IPS DF 6.9 (cell line): ENCODE measurements at regions not wholly inside any gene's neighbourhood (a gene's known extent, or its start where the extent isn't known, plus 50 kb on each side); places are given as distances from the start of the nearest gene placed in this dataset.
A peak's percentile ranks its signal among the peaks of the same experiment; 100 is the strongest.

Experiments used
- DNase-seq: peaks from one replicate; pipeline ENCODE4 v3.0.0-alpha.2; 2013; ENCODE audit warnings: low read depth, low spot score
- H3K27ac ChIP-seq: one replicate; pipeline ENCODE4 v1.5.1; 2013; ENCODE audit warnings: low read length, control low read depth
- H3K27me3 ChIP-seq: 2 replicates; pipeline ENCODE4 v1.6.1; 2013; ENCODE audit warnings: mild to moderate bottlenecking, low read length; ENCODE audit not compliant: control insufficient read depth, insufficient read depth
- H3K36me3 ChIP-seq: 2 replicates; pipeline ENCODE4 v1.6.1; 2013; ENCODE audit warnings: low read length; ENCODE audit not compliant: control insufficient read depth, insufficient read depth
- H3K4me1 ChIP-seq: 2 replicates; pipeline ENCODE4 v1.6.1; 2013; ENCODE audit warnings: low read length; ENCODE audit not compliant: control insufficient read depth, insufficient read depth
- H3K4me3 ChIP-seq: 2 replicates; pipeline ENCODE4 v1.5.1; 2013; ENCODE audit warnings: mild to moderate bottlenecking, low read length
- H3K9me3 ChIP-seq: 2 replicates; pipeline ENCODE4 v1.6.1; 2013; ENCODE audit warnings: low read length, inconsistent platforms; ENCODE audit not compliant: control insufficient read depth, insufficient read depth
- WGBS: extraction: QIAGEN DNeasy Blood & Tissue Kit; methylation state at CpG from one replicate; pipeline ENCODE4 v1.1.7; 2013; ENCODE audit warnings: mixed read lengths, missing lambda C conversion rate; ENCODE audit not compliant: insufficient read length, insufficient coverage; 5-methylcytosine and 5-hydroxymethylcytosine counted together

DNA sequence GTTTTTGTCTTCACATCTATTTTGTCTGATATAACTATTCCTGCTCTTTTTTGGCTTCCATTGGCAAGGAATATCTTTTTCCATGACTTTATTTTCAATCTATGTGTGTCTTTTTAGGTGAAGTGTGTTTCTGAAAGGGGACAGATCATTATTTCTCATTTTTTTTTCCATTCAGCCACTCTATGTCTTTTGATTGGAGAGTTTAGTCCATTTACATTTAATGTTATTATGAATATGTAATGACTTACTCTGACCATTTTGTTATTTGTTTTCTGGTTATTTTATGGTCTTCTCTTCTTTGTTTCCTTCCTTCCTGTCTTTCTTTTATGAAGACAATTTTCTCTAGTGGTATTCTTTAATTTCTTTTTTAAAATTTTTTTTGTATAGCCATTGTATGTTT lies 178.6 kb upstream of the CNTN5 start:
- H3K9me3 ChIP-seq, result no peaks in the 10 kb centered on the region
- H3K4me1 ChIP-seq, result no peaks in the 10 kb centered on the region
- H3K4me3 ChIP-seq, result no peak overlapping the region
- DNase-seq, result no peak
- no peaks in the 10 kb centered on the region for H3K36me3 ChIP-seq
- H3K27ac ChIP-seq, result no peak overlapping the region
- no peaks in the 10 kb centered on the region for H3K27me3 ChIP-seq

DNA sequence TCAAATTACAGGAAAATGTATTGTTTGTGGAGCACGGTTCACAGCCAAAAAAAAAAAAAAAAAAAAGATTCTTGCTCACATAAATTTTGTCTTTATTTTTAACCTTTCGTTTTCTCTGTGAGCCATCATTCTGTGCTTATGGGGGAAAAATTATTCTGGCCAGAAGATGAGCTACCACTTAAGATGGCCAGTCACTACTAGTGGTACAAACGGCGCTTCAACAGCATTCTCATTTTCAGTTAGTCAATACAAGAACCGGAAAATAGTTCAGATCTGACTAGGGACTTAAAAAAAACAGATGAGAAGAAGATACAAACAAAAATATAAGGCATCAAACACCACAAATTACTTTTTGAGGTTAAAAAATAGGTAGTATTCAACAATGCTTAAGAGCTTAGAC lies 158.6 kb upstream of the CNTN5 start:
- H3K27ac ChIP-seq, result no peak overlapping the region
- no peak overlapping the region for H3K4me3 ChIP-seq
- no peaks in the 10 kb centered on the region for H3K9me3 ChIP-seq
- WGBS, result no CpG with 5 or more reads among the region's 5 CpGs
- H3K36me3 ChIP-seq, result no peaks in the 10 kb centered on the region
- no peak for DNase-seq
- H3K4me1 ChIP-seq, result no peaks in the 10 kb centered on the region
- no peaks in the 10 kb centered on the region for H3K27me3 ChIP-seq

DNA sequence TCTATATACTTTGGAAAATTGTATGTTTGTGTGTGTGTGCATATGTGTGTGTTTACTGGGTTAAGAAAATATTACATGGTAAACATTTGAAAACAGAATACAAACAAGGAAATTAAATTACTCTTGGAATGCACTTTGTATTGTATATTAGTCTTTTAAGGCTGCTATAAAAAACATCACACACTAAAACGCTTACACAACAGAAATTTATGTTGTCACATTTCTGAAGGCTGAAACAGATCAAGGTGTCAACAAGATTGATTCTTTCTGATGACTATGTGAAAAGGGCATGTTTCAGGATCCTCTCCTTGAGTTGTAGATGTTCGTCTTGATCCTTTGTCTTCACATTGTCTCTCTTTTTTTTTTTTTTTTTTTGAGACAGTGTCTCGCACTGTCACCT lies 149.1 kb upstream of the CNTN5 start:
- no peaks in the 10 kb centered on the region for H3K36me3 ChIP-seq
- WGBS, result no CpG with 5 or more reads among the region's 3 CpGs

DNA sequence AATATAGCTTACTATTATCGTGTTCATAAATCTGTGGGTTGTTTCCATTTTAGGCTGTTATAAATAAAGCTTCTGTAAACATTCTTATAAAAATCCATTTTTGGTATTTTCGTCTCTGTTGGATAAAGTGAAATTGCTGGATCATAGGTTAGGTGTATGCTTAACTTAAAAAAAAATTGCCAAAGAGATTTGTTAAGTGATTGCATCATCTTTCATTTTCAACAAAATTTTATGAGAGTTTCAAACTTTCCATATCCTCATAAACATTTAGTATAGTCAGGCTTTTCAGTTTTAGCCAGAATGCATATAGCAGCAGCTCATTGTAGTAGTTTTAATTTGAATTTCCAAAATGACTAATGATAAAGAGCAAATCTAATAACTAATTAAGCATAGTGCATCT lies 146.7 kb upstream of the CNTN5 start:
- Histone ChIP-seq H3K9me3 (no peaks in the 10 kb centered on the region), H3K36me3 (no peaks in the 10 kb centered on the region), H3K27ac (no peak overlapping the region), H3K4me1 (no peaks in the 10 kb centered on the region), H3K27me3 (no peaks in the 10 kb centered on the region), H3K4me3 (no peak overlapping the region)
- no peak for DNase-seq
- no CpG with 5 or more reads among the region's 2 CpGs for WGBS

More for the DNA sequence above, 149.1 kb upstream of the CNTN5 start:
- Histone ChIP-seq H3K27me3 (no peaks in the 10 kb centered on the region), H3K4me1 (no peaks in the 10 kb centered on the region), H3K4me3 (no peak overlapping the region), H3K27ac (no peak overlapping the region), H3K9me3 (no peaks in the 10 kb centered on the region)
- DNase-seq, result no peak

DNA sequence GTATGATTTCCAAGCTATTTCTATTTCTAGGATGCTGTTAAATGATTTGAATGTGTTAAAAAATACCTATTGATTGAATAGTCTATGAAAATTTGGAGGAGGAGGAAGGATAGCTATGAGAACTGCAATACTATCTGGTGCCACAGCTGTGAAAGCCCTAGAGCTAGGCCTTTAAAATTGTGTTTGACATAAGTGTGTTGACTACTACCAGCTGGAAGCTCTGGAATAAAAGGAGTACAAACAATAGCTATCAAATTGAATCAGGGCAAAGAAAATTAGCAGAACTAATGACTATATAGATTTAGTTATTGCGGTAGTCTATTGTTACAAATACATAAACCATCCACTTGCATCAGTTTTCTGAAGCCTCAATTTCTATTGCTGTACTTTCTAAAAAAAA lies 124.8 kb upstream of the CNTN5 start:
- H3K27me3 ChIP-seq, result no peaks in the 10 kb centered on the region
- no peak overlapping the region for H3K4me3 ChIP-seq
- WGBS, result no CpG with 5 or more reads among the region's 1 CpG
- no peaks in the 10 kb centered on the region for H3K4me1 ChIP-seq
- no peaks in the 10 kb centered on the region for H3K9me3 ChIP-seq
- DNase-seq, result no peak
- H3K36me3 ChIP-seq, result no peaks in the 10 kb centered on the region
- no peak overlapping the region for H3K27ac ChIP-seq

DNA sequence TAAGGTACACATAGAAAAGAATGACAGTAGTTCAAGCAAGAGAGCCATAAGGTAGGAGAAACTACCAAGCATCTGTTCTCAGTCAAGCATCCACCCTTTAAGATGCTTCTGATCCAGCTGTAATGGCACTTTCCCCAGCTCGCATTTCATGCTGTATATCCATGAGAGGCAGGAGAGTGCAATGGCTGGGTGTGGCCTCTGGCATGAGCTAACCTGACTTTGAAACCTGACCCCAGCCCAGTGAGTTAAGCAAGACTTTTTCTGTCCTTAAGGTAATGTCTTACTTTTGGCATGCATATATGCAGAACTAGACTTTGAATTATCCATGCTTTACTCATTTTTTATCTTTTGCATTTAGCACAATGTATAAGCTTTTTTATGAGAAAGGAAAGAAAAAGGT lies 79.8 kb upstream of the CNTN5 start:
- Histone ChIP-seq H3K36me3 (no peaks in the 10 kb centered on the region), H3K27me3 (no peaks in the 10 kb centered on the region), H3K9me3 (no peaks in the 10 kb centered on the region), H3K4me3 (no peak overlapping the region), H3K27ac (no peak overlapping the region), H3K4me1 (no peaks in the 10 kb centered on the region)
- peak; percentile 20 for DNase-seq
- no CpG with 5 or more reads among the region's 1 CpG for WGBS

DNA sequence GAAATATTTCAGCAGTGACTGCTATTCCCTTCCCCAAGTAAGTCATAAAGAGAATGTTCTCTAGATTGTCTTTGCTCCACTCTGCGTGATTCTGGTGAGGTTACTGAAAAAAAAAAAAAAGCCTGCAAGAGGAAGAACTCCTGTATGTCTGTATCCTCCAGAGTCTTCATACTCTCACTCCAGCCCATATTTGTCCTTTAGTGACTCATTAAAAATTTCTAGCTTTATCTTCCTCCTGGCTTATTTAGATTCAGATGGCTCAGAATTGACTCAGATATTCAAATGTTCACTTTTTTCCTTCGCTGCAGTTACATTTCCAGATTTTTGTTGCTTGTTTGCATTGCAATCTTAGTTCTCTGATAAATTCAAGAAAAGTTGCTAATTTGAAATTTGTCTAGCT lies 76.3 kb upstream of the CNTN5 start:
- no peaks in the 10 kb centered on the region for H3K27me3 ChIP-seq
- H3K27ac ChIP-seq, result no peak overlapping the region
- no peaks in the 10 kb centered on the region for H3K9me3 ChIP-seq
- no peaks in the 10 kb centered on the region for H3K36me3 ChIP-seq
- DNase-seq, result no peak
- no peaks in the 10 kb centered on the region for H3K4me1 ChIP-seq
- H3K4me3 ChIP-seq, result no peak overlapping the region
- no CpG with 5 or more reads among the region's 2 CpGs for WGBS

DNA sequence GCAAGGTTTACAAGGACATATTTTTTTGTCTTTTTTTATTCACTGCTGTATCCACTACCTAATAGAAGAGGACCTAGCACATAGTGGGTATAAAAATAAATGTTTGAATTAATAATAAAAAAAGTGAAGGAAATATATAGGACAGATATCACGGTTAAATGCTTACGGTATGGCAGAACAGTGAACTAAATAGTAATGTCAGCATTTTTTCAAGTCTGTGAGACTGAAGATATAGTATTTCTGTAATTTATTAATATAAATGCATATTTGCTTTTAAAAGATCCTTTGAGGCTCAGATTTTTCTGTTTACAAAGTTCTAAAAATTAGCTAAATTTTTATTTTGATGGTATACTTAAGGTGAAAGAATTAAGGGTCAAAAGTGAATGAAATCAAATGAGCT lies 68.6 kb upstream of the CNTN5 start:
- WGBS, result 100% methylated on average over 2 of the region's 2 CpGs

DNA sequence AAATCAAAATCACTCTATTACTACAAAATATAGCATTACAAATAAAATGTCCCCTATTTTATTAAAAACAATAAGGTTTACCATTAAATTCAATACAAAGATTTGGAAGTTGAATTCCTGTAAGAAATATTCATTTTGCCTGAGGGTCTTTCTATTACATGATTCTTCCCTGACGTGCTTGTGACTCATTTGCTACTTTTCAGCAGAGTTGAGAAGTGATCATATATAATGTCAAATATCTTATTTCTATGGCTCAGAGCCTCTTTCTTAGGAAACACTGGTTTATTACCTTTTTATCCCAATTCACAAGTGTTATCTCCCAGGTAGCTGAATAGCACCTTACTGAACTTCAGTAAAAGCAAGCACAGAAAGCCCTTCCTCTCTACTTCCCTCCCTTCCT lies 65.2 kb upstream of the CNTN5 start:
- Histone ChIP-seq H3K4me1 (no peaks in the 10 kb centered on the region), H3K4me3 (no peak overlapping the region), H3K36me3 (no peaks in the 10 kb centered on the region), H3K27me3 (no peaks in the 10 kb centered on the region), H3K9me3 (no peaks in the 10 kb centered on the region), H3K27ac (no peak overlapping the region)
- no peak for DNase-seq
- WGBS, result no CpG with 5 or more reads among the region's 1 CpG

More for the DNA sequence above, 68.6 kb upstream of the CNTN5 start:
- no peaks in the 10 kb centered on the region for H3K27me3 ChIP-seq
- DNase-seq, result no peak
- H3K9me3 ChIP-seq, result no peaks in the 10 kb centered on the region
- H3K4me3 ChIP-seq, result no peak overlapping the region
- no peaks in the 10 kb centered on the region for H3K4me1 ChIP-seq
- no peak overlapping the region for H3K27ac ChIP-seq
- H3K36me3 ChIP-seq, result no peaks in the 10 kb centered on the region

DNA sequence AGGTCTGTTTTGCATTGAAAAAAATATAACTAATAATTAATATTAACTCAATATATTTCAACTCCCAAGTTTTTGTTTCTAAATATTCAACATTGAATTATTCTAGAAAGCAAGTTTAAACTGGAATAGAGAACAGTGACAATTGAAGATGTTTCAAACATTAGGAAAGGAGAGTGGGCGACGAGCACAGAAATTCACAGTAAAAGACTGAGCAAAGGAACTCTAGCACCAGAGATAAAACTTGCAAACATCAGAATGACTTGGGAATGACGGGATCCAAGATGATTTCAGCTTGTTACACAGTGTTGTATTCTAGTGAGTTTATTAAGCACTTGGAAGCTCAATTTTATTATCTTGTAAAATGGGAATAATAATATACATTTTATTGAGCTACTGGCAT lies 56.6 kb upstream of the CNTN5 start:
- no peaks in the 10 kb centered on the region for H3K9me3 ChIP-seq
- no peaks in the 10 kb centered on the region for H3K36me3 ChIP-seq
- H3K27ac ChIP-seq, result no peak overlapping the region
- DNase-seq, result no peak
- WGBS, result no CpG with 5 or more reads among the region's 3 CpGs
- no peak overlapping the region for H3K4me3 ChIP-seq
- no peaks in the 10 kb centered on the region for H3K4me1 ChIP-seq
- no peaks in the 10 kb centered on the region for H3K27me3 ChIP-seq

DNA sequence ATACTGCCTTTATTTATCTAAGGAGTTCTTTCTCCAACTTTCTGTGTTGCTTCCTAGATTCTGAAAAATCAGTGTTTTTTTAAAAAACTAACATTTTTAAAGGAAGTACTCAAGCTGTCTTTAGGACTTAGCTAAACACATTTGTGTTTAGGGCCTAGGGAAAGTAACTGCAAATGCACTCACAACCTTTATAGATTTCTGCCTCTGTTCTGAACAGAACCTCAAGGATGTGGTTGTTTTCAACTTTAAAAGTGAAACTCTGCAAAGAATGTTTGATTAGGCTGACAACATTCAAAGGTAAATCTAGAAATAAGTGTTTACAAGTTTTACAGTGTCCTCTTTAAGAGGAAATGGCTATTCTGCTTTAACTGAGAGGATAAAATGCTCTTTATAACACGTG lies 55.4 kb upstream of the CNTN5 start:
- Histone ChIP-seq H3K27me3 (no peaks in the 10 kb centered on the region), H3K4me1 (no peaks in the 10 kb centered on the region)
- no CpG with 5 or more reads among the region's 1 CpG for WGBS

More for the DNA sequence above, 55.4 kb upstream of the CNTN5 start:
- H3K27ac ChIP-seq, result no peak overlapping the region
- no peaks in the 10 kb centered on the region for H3K9me3 ChIP-seq
- no peaks in the 10 kb centered on the region for H3K36me3 ChIP-seq
- H3K4me3 ChIP-seq, result no peak overlapping the region
- DNase-seq, result no peak
